Posterior vena cava (tissue), 2 donors: ENCODE measurements at regions not wholly inside any gene's neighbourhood (a gene's known extent, or its start where the extent isn't known, plus 50 kb on each side); places are given as distances from the start of the nearest gene placed in this dataset.
A peak's percentile ranks its signal among the peaks of the same experiment; 100 is the strongest.

Source experiments
- DNase-seq: peaks from one replicate; pipeline ENCODE4 v3.0.0-alpha.2; 2020; ENCODE audit warnings: low spot score
- intact Hi-C, 2 donors: fragments of 100-400 bp; cut with DNase I; formaldehyde crosslinking; loops; one replicate each; pipeline versions ENCODE4 v1.14.1 to v1.14.2; 2022 to 2023
- donor health status: DM: yes; HTN: yes; CAD: no.
- donor health status: DM: yes; HTN: yes; CAD: no.

DNA sequence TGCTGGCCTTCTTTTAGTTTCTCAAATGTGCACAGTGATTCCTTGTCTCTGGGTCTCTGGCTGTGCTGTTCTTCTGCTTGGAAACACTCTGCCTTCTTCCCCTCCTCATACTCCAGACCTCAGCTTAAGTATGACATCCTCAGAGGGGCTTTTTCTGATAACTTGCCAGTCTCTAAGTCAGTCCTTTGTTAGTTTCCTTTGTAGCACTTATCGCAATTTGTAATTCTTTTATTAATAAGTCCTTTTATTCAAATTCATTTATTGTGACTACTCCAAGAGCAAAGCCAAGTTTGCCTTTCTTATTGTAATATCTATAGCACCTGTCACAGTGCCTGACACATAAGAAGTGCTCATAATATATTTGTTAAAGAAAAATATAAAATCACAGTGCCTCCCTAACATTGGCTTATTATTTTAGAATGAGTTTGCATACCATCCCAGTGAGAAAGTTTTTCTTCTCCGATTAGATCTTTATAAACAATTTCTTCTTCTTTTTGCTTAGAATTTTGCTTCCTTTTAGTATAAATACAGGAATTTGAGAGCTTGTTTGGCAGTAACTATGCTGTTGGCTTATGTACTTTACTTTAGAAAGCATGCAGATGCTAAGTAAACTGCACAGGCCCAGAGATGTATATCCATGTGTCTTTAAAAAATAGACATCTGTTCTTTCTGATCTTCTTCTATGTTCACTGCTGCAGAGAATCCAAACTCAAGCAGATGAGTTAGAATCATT lies 198.0 kb downstream of the GAS1 start:
- no peak for DNase-seq
- intact Hi-C loops = no loop called here

DNA sequence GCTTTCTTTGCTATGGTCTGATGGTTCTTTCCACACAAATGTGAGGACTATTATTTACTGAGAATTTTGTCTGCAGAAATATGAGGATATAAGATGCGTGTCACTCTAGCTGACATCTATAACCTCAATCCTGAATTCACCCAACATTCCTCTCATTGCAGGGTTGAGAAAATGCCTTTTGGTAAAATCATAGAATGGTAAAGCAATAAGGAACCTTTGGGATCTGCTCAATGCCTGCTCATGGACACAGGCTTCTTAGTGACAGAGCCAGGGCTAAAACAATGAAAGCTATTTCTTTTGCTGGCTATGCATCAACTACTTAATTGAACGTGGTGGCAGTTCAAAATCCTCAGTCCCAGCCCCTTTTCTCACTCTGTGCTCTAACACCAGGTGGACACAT lies 199.6 kb downstream of the GAS1 start:
- intact Hi-C loops = no loop called here
- no peak for DNase-seq

DNA sequence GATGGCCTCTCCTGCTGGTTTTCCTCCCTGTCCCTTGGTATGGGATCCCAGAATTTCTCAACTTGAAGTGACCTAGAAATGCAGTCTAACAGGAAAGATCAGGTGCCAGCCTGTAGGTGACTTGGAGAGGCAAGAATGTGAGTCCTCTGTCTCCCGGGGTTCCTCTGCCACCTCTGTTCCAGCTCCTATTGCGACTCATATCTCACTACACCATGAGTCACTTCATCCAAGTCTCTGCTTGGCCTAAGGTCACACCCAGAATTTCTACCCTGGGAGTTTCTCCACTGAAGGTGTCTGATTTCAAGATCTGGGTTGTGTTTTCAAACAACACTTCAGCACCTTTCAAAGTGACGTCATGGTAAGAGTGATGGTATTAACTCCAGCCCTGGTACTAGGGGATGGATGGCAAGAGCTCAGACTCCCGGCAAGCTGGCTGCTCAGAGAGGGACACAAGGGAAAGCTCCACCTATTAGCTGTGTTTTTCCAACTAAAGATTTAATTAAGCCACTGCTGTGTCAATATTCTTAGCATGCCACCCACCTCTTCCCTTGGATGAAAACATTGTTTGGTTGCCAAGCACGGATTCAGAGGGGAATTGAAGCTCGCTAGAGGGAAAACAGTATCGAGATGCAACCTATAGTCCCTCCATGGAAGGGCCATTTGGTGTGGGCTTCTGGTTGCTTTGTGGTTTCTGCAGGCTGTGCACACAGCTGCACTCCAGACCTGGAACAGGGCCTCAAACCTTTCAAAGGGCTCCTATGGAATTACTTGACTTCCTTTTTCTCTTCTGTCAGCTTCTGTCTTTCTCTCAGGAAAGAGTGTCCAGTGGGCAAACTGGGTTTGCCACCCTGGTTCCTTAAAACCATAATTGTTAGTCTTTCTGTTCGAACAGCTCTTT lies 205.7 kb downstream of the GAS1 start:
- intact Hi-C loops = no loop called here

DNA sequence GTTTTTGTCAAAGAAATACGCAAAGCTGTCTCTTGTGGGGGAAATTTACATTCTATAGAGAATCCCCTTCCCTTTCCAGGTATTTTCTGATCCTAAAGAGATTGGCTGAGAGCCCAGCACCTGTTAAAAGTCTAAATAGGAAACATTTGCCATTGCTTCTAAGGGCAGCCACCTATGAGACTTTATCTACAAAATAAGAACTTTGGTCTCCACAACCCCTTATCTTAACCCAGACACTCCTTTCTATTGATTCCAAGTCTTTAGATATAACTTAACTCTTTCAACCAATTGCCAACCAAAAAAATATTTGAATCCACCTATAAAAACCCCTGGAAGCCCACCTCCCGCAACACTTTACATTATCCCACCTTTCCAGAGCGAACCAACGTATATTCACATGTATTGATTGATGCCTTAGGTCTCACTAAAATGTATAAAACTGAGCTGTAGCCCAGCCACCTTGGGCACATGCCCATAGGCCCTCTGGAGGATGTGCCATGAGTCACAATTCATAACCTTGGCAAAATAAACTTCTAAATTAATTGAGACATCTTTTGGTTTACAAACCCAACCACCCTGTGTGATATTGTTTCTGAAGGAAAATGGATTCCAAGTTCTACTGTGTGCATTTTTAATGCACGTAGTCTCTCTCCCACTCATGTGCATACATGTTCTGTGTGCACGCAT lies 211.4 kb downstream of the GAS1 start:
- intact Hi-C loops = loop anchor here in 1 of 2 donors (2.0 kb wide), 1 partner anchor 209 kb away; no protein-coding TSS in a partner anchor

More for the DNA sequence above, 205.7 kb downstream of the GAS1 start:
- DNase-seq = no peak

DNA sequence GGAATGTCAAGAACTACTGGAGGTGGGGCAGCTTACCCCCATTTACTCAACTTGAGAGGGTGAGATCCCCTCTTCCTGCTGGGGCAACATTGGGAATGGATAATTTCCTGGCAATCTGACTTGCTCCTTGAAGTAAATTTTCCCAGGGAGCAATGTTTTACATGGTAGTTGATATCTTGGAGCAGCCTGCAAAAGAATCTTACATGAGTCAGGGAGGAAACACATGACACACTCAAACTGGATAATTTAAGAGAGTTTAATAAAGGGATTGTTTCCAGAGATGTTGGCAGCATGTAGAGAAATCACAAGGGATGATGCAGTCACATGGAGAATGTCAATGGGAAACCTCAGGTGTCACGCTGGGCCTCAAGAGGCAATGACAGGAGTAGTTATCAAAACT lies 212.5 kb downstream of the GAS1 start:
- DNase-seq = no peak
- intact Hi-C loops = loop anchor here in 1 of 2 donors (2.0 kb wide), 1 partner anchor 208 kb away; no protein-coding TSS in a partner anchor

More for the DNA sequence above, 211.4 kb downstream of the GAS1 start:
- no peak for DNase-seq

DNA sequence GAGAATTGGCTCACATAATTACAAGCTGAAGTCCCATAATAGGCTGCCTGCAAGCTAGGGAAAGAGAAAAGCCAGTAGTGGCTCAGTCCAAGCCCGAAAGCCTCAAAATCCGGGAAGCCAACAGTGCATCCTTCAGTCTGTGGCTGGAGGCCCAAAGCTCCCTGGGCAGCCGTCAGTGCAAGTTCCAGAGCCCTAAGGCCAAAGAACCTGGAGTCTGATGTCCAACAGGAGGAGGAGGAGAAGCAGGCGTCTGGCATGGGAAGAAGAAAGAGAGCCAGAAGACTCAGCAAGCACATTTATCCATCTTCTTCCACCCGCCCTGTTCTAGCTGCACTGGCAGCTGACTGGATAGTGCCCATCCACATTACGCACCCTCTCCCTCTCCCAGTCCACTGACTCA lies 213.4 kb downstream of the GAS1 start:
- peak; percentile 89 for DNase-seq
- intact Hi-C loops = loop anchor here in 1 of 2 donors (2.0 kb wide), 1 partner anchor 207 kb away; no protein-coding TSS in a partner anchor

DNA sequence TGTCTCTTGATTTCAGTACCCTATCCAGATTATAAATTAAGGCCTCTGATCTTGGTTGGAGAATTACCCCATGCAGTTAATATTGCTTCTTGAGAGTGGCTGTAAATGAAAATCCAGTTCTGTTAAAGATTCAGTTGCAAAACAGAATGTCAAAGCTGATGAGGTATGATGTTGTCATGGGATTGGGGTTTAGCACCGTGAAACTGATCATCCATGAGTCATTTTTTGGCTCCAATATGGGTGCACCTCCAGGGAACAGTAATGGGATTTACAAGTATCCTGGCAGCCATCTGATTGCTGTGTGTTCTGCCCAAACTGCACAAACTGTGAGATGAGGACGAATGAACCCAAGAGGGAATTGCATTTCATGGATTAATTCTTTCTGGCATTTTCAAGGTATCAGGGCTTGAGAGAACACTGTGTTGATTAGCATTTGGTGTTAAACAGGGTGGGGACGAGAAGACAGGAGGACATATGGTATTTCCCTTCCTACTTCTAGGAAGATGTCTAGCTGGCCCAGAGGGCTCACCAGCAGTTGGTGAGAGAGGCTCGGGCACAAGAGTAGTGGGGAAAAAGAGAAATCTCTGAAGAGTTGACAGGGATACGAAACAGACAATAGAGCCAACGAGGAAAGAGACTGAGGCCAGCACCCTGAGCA lies 214.7 kb downstream of the GAS1 start:
- DNase-seq = no peak
- intact Hi-C loops = no loop called here

DNA sequence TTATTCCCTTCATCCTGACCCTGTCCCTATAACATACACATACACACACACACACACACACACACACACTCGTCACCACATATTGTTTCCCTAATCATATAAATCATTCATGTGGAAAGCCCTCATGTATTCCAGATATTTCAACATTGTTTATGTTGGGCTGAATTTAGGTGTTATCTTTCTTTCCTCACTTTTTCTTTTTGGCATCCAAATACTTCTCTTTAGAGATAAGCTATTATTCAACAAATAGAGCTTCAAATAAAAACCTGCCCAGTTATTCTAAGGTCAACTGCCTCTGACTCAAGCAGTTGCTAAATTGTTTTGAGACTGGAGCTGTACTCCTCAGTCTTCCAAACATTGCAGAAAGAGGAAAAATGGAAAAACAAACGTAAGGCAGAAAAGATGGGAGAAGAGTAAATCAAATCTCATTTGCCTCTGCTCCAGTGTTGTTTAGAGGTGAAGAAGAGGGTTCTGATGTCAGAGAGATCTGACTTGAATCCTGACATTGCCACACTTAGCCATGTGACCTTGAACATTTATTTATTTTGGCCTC lies 215.7 kb downstream of the GAS1 start:
- intact Hi-C loops = no loop called here
- DNase-seq = no peak

DNA sequence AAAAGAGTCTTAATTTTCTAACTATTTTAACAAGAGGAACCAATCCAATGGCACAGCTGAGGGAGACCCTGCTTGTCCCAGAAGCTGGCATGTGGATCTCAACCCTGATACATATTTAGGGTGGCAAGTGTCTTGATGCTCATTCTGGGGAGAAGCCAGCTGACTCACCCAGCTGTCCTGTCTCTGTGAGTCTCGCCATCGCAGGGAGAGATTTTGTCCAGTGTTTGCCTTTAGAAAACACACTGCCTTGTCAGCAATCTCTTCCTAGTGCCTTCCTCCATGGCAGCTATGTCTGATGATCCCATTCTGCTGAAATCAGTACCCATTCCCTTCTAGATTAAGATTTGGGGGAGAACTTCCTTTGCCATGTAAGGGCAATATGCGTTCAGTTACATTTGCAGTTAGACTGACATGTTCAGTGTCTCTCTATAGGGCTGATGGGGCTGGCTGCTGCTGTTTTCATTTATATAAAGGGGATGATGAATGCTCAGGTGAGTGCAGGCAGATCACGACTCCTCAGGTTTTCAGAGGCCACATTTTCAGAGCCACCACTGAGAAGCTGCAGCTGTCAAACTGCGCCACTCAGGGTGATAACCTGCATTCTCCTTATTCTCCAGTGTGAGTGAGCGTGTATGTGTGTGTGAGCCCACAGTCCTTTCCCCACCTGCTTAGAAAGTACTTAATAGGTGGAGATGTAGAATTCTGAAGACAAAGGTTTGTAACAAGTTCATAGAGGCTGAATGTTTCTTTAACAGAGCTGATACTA lies 217.0 kb downstream of the GAS1 start:
- intact Hi-C loops = no loop called here

DNA sequence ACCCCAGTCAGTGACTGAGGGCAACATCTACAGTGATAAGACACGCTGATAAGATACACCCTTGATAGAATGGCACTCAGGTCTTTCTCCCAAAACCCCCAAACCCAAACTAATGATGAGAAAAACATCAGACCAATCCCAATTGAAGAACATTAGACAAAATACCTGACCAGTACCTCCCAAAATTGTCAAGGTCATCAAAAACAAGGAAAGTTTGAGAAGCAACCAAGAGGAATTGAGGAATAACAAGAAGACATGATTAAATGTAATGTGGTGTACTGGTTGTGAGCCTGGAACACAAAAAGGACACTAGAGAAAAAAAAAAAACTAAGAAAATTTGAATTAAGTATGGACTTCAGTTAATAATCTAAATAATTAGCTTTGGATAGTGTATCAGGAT lies 222.8 kb downstream of the GAS1 start:
- DNase-seq = no peak
- intact Hi-C loops = loop anchor here in 1 of 2 donors (10.0 kb wide), 1 partner anchor 220 kb away; the partner anchor contains the start of gene GAS1

More for the DNA sequence above, 217.0 kb downstream of the GAS1 start:
- no peak for DNase-seq

DNA sequence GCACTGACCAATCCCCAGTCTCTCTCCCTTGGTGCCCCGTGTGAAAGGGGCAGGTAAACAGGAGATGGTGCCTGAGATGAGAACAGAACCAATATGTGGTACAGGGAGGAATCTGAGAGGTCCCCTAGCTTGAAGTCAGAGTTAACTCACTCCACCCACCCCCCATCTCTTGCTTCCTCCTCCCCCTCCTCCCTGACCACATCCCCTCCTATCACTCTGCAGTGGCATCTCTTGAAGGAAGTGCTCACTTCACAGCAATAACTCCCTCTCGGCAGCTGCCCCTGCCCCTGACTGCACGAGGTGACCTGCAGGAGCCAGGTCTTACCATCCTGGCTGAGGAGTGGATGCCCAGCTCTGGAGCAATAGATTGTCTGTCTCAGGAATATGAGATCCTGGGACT lies 224.0 kb downstream of the GAS1 start:
- intact Hi-C loops = loop anchor here in 1 of 2 donors (10.0 kb wide), 1 partner anchor 221 kb away; the partner anchor contains the start of gene GAS1
- no peak for DNase-seq

DNA sequence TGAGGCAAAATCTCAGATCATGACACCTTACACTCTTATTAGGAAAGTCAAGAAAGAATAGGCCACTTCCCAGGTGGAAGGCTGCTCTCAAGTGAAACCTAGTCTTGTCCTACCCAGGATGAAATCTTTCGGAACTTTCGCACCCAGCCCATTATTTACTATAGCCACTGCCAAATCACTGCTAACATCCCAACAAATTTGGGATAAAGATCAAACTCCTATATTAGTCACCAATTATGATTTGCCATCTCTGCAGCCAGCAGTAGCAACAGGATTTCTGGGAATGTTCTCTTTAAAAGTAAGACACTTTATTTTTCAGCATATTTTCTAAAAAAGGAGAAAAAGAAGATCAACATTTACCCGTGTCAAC lies 224.6 kb downstream of the GAS1 start:
- no peak for DNase-seq
- intact Hi-C loops = loop anchor here in 1 of 2 donors (10.0 kb wide), 1 partner anchor 222 kb away; the partner anchor contains the start of gene GAS1

DNA sequence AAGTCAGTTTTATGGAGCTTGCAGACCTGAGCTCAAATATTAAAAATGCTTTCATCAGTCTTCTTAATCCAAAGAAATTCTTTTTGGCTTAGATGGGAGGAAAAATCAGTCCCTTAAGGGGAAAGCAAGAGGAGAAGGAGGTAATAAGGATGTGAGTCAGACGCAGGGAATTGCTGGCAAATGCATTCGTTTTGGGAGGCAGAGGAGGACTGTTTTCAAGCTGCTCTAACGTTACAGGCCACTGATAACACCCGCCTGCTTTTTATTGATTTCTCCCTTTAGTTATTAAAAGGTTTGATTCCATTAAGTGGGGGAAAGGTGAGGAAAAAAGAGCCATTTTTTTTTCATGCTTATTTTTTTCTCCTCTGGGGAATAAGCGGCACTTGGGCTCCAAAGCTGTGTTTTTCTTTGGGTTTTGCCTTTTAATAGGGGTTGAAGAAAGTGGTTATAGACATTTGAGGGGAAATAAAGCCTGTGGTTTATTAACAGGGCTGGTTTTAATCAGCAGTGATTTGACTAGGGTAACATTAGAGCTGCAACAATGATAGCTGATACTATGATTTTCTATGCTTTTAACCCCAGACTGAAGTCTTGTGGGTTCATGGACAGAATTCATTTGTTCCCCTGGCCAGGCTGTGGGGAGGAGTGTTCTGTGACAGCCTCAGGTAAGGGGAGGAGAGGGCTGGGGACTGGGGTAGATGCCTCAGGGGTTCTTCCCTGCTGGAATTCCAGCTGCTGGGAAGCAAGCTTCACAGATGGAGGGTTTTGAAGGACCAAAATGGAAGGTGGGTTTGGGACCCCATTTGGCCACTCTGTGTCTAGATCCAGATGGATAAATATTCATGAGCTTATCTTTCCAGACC lies 225.2 kb downstream of the GAS1 start:
- DNase-seq = no peak
- intact Hi-C loops = loop anchor here in 1 of 2 donors (10.0 kb wide), 1 partner anchor 223 kb away; the partner anchor contains the start of gene GAS1

DNA sequence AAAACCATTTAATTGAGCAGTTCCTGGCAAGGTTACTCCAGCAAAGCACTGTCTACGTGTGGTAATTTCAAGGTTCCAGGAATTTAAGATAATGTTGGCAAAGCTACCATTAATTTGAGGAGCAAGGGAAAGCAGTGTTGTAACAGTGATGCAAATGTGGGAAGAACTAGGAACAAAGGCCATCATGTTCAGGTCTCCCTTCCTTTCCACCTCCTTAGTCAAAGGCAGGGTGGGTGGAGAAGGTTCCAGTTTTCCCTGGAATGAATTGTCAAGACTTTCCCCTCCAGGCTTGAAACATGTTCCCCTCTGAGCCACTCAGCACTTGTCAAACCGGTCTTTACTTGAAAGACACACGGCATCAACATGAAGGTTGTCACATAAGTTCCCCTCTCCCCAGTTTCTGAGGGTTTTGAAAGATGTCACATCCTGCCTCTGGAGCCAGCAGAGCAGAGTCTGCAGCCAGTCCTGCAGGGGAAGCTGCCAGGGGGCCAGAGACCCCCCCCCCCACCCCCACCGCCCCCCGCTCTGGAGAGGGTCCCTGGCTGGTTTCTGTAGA lies 226.0 kb downstream of the GAS1 start:
- intact Hi-C loops = loop anchor here in 1 of 2 donors (10.0 kb wide), 1 partner anchor 223 kb away; the partner anchor contains the start of gene GAS1
- DNase-seq = no peak

DNA sequence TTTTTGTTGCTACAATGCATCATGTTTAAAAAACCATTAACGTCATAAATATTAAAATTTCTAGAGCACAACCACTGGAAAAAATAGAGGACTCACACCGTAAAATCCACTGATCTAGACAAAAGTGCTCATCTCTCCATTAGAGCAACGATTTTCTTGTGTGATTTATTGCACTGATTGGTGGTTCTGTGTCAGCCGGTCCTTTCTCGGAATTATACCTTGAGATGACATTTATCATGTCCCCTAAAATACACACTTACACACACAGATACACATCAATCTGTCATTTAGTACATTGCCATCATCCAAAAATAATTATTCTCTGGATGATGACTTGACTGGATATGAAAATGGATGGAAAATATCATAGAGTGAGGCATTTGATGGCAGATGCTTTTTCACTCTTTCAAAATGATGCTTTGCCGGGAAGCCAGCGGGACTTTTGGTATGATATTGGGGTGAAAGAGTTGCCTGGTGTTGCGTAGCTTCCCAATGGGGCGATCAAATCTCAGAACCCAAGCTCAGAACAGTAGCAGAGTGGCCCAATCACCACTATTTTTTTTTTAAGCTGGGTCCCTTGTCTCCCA lies 226.6 kb downstream of the GAS1 start:
- intact Hi-C loops = loop anchor here in 1 of 2 donors (10.0 kb wide), 1 partner anchor 224 kb away; the partner anchor contains the start of gene GAS1
- DNase-seq = no peak

DNA sequence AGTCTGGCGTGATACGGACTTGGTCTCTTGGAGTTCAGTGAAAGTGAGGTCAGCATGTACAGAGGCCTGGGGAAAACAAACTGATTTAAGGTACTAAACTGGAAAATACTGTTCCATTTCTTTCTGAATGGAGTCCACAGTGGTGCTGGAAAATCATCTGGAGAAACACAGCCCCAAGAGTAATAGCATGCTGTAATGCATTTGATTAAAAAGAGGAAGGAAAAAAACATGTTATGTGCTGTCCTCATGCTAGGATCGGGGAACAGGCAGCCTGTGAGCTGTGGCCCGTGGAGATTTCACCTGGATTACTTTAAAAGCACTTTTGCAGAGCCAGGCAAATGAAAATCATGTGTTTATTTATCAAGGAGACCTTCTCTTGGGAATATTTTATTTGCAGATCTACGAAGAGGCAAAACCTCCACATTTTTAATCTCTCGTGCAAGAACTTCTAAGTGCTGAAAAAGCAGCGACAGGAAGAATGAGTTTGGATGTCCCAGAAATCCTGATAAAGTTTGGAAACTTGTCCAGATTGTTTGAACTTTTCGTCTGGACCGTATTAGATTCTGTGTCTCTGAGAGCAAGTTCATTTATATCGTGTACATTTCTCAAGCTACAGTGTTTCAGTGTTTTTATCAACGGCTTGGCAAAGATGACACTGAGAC lies 228.8 kb downstream of the GAS1 start:
- intact Hi-C loops = no loop called here
- DNase-seq = no peak
